CD4-positive, CD25-positive, alpha-beta regulatory T cell (primary cell): ENCODE measurements at regions not wholly inside any gene's neighbourhood (a gene's known extent, or its start where the extent isn't known, plus 50 kb on each side); places are given as distances from the start of the nearest gene placed in this dataset.

Experiments used
- ATAC-seq, 2 donors: fragments of 150-1000 bp; cut with Tn5 transposase; one replicate each; pipeline ENCODE4 v1.10.0; 2021; ENCODE audit warnings: low read depth in 2 of 2, moderate number of reproducible peaks in 2 of 2, moderate library complexity in 1 of 2
- DNase-seq, 3 donors: peaks; one replicate each; pipeline versions ENCODE4 v3.0.0 to v3.0.0-alpha.2; 2012 to 2022; ENCODE audit warnings: mixed read lengths in 1 of 3
- H3K27ac ChIP-seq: one replicate; pipeline ENCODE4 v1.7.0; 2013; ENCODE audit warnings: mild to moderate bottlenecking, low read length; ENCODE audit not compliant: insufficient read depth, poor library complexity, severe bottlenecking
- H3K27me3 ChIP-seq: one replicate; pipeline ENCODE4 v1.7.0; 2013; ENCODE audit warnings: low read length; ENCODE audit not compliant: control insufficient read depth, insufficient read depth
- H3K36me3 ChIP-seq: one replicate; pipeline ENCODE4 v1.7.0; 2013; ENCODE audit warnings: mild to moderate bottlenecking, low read length, moderate library complexity; ENCODE audit not compliant: control insufficient read depth, insufficient read depth
- H3K4me1 ChIP-seq: 2 replicates; pipeline ENCODE4 v1.7.0; 2013; ENCODE audit warnings: mild to moderate bottlenecking, low read length; ENCODE audit not compliant: insufficient read depth, control insufficient read depth, poor library complexity, severe bottlenecking
- H3K4me3 ChIP-seq: one replicate; pipeline ENCODE4 v1.7.0; 2013; ENCODE audit warnings: low read depth, mild to moderate bottlenecking, low read length, moderate library complexity
- H3K9me3 ChIP-seq, 2 experiments: 1 replicate in 1 of 2; 2 replicates in 1 of 2; pipeline ENCODE4 v1.7.0; 2013; ENCODE audit warnings: low read length in 2 of 2, mild to moderate bottlenecking in 1 of 2, moderate library complexity in 1 of 2; ENCODE audit not compliant: control insufficient read depth in 2 of 2
- H3K27ac Mint-ChIP-seq, 3 donors: one replicate each; pipeline ENCODE4 v1.8.0; 2020 to 2022; ENCODE audit warnings: mild to moderate bottlenecking in 3 of 3, mixed read lengths in 3 of 3, moderate library complexity in 2 of 3
- H3K27me3 Mint-ChIP-seq: one replicate; pipeline ENCODE4 v1.8.0; 2022; ENCODE audit warnings: mild to moderate bottlenecking, mixed read lengths
- H3K36me3 Mint-ChIP-seq: one replicate; pipeline ENCODE4 v1.8.0; 2020; ENCODE audit warnings: mixed read lengths
- H3K4me1 Mint-ChIP-seq, 4 donors: one replicate each; pipeline ENCODE4 v1.8.0; 2020 to 2022; ENCODE audit warnings: mixed read lengths in 4 of 4, mild to moderate bottlenecking in 1 of 4
- H3K4me3 Mint-ChIP-seq, 4 donors: one replicate each; pipeline ENCODE4 v1.8.0; 2020 to 2022; ENCODE audit warnings: mild to moderate bottlenecking in 4 of 4, mixed read lengths in 4 of 4, moderate library complexity in 3 of 4
- H3K9me3 Mint-ChIP-seq, 7 donors: one replicate each; pipeline ENCODE4 v1.8.0; 2020 to 2022; ENCODE audit warnings: mixed read lengths in 7 of 7, mild to moderate bottlenecking in 3 of 7, moderate library complexity in 2 of 7

DNA sequence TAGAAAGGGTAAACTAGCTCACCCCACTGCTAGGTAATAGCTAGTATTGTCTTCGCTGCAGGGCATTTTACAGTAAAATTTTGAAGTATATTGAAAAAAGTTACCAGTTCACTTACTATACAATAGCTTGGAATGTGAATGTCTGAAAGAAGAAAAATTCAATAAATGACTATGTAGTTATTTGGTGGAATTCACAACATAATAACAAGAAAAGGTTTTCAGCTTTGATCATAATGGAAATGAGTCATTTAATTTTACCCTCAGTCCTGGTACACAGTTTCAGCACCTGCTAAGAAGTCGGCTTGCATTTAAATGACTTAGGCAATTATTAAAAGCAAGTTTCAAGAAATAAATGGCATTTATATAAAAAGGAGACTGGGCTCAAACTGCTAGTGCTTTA, 90.4 kb downstream of the NUP35 start:
- Mint-ChIP-seq H3K9me3 (peaks cover 0 to 1% (median 0%) of the 10 kb centered on the region in 7 donors), H3K36me3 (peaks cover 10% of the 10 kb centered on the region), H3K4me1 (peaks cover 4 to 16% (median 8%) of the 10 kb centered on the region in 4 donors), H3K4me3 (no peak overlapping the region), H3K27me3 (no peaks in the 10 kb centered on the region), H3K27ac (no peak overlapping the region)
- Histone ChIP-seq H3K27me3 (no peaks in the 10 kb centered on the region), H3K9me3 (no peaks in the 10 kb centered on the region), H3K4me3 (no peak overlapping the region), H3K4me1 (no peaks in the 10 kb centered on the region), H3K27ac (no peak overlapping the region), H3K36me3 (no peaks in the 10 kb centered on the region)
- DNase-seq (peak in 1 of 3 donors; percentile 9), ATAC-seq (no peak)

- no peaks in the 10 kb centered on the region for H3K4me1 ChIP-seq
- no peak overlapping the region for H3K4me3 Mint-ChIP-seq
- H3K27ac ChIP-seq: no peak overlapping the region
- no peak overlapping the region for H3K4me3 ChIP-seq
- H3K9me3 Mint-ChIP-seq: peaks cover 0 to 1% (median 0%) of the 10 kb centered on the region in 7 donors
- H3K9me3 ChIP-seq: no peaks in the 10 kb centered on the region
- H3K36me3 Mint-ChIP-seq: peaks cover 5% of the 10 kb centered on the region
- no peaks in the 10 kb centered on the region for H3K27me3 ChIP-seq
- H3K4me1 Mint-ChIP-seq: peaks cover 4 to 16% (median 8%) of the 10 kb centered on the region in 4 donors
- no peak for DNase-seq
- H3K27me3 Mint-ChIP-seq: no peaks in the 10 kb centered on the region
- no peaks in the 10 kb centered on the region for H3K36me3 ChIP-seq
- H3K27ac Mint-ChIP-seq: no peak overlapping the region
- no peak for ATAC-seq
These were observed 91.7 kb downstream of the NUP35 start for GRCh38 chr2:183215917-183216316.

- Histone ChIP-seq H3K9me3 (no peaks in the 10 kb centered on the region), H3K27ac (no peak overlapping the region), H3K27me3 (no peaks in the 10 kb centered on the region), H3K4me3 (no peak overlapping the region), H3K36me3 (no peaks in the 10 kb centered on the region), H3K4me1 (no peaks in the 10 kb centered on the region)
- DNase-seq (no peak), ATAC-seq (no peak)
- H3K36me3 Mint-ChIP-seq: peaks cover 5% of the 10 kb centered on the region
- H3K4me3 Mint-ChIP-seq: no peak overlapping the region
- no peak overlapping the region for H3K27ac Mint-ChIP-seq
- no peaks in the 10 kb centered on the region for H3K27me3 Mint-ChIP-seq
- no peaks in the 10 kb centered on the region for H3K9me3 Mint-ChIP-seq
- no peaks in the 10 kb centered on the region for H3K4me1 Mint-ChIP-seq
These were observed 95.6 kb downstream of the NUP35 start for GRCh38 chr2:183219888-183220287.

DNA sequence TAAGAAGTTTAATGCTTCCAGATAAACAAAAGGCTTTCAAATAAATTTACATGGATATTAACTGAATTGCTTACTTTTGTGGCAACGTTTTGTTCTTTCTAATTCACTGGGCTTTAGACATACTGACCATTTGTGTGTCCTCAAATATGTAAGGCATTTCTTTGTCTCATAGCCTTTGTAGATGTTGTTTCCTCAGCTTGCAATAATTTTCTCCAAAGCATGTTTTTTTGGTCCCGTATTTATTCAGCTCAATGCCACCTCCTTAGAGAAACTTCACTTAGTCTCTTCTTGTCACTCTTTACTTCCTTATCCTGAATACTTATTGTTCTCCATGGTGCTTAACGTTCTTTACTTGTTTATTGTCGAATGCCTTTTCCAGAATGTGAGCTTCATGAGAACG, 98.5 kb downstream of the NUP35 start:
- H3K36me3 Mint-ChIP-seq: peaks cover 5% of the 10 kb centered on the region
- no peaks in the 10 kb centered on the region for H3K4me1 ChIP-seq
- no peak overlapping the region for H3K27ac Mint-ChIP-seq
- H3K36me3 ChIP-seq: no peaks in the 10 kb centered on the region
- peaks cover 0 to 4% (median 0%) of the 10 kb centered on the region in 7 donors for H3K9me3 Mint-ChIP-seq
- H3K27me3 Mint-ChIP-seq: no peaks in the 10 kb centered on the region
- DNase-seq (no peak), ATAC-seq (no peak)
- H3K4me3 ChIP-seq: no peak overlapping the region
- no peak overlapping the region for H3K4me3 Mint-ChIP-seq
- H3K4me1 Mint-ChIP-seq: no peaks in the 10 kb centered on the region
- no peaks in the 10 kb centered on the region for H3K9me3 ChIP-seq
- no peaks in the 10 kb centered on the region for H3K27me3 ChIP-seq
- H3K27ac ChIP-seq: no peak overlapping the region

GRCh38 chr2:183224948-183225347, 100.7 kb downstream of the NUP35 start:
- H3K4me1 ChIP-seq: no peaks in the 10 kb centered on the region
- Mint-ChIP-seq H3K27ac (no peak overlapping the region), H3K4me3 (no peak overlapping the region), H3K36me3 (peaks cover 5% of the 10 kb centered on the region), H3K27me3 (no peaks in the 10 kb centered on the region), H3K9me3 (peaks cover 0 to 4% (median 0%) of the 10 kb centered on the region in 7 donors), H3K4me1 (no peaks in the 10 kb centered on the region)
- H3K27me3 ChIP-seq: no peaks in the 10 kb centered on the region
- no peak for DNase-seq
- H3K4me3 ChIP-seq: no peak overlapping the region
- no peaks in the 10 kb centered on the region for H3K36me3 ChIP-seq
- no peak for ATAC-seq
- no peaks in the 10 kb centered on the region for H3K9me3 ChIP-seq
- H3K27ac ChIP-seq: no peak overlapping the region

DNA sequence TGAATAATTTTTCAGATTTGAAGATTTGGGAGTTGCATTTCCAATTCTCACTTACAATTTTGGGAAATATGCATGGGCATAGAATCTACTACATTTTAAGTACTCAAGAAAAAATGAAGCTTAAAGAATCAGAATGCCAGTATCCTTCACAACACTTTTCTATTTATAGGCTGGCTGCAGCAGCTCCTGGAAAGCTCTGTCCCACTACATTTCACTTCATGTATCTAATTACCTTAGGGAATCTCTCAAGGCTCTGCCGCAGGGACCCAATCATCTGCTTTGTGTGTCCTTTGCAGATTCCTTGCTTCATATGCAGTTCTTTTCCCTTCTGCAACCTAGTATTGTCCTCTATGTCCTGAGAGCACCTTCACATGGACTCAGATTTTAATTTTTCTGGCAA, 102.9 kb downstream of the NUP35 start:
- Mint-ChIP-seq H3K27me3 (no peaks in the 10 kb centered on the region), H3K27ac (no peak overlapping the region), H3K4me1 (no peaks in the 10 kb centered on the region), H3K9me3 (peaks cover 0 to 4% (median 0%) of the 10 kb centered on the region in 7 donors), H3K36me3 (peaks cover 5% of the 10 kb centered on the region), H3K4me3 (no peak overlapping the region)
- DNase-seq: no peak
- H3K4me3 ChIP-seq: no peak overlapping the region
- no peaks in the 10 kb centered on the region for H3K4me1 ChIP-seq
- ATAC-seq: no peak
- no peaks in the 10 kb centered on the region for H3K9me3 ChIP-seq
- no peaks in the 10 kb centered on the region for H3K36me3 ChIP-seq
- H3K27me3 ChIP-seq: no peaks in the 10 kb centered on the region
- H3K27ac ChIP-seq: no peak overlapping the region

DNA sequence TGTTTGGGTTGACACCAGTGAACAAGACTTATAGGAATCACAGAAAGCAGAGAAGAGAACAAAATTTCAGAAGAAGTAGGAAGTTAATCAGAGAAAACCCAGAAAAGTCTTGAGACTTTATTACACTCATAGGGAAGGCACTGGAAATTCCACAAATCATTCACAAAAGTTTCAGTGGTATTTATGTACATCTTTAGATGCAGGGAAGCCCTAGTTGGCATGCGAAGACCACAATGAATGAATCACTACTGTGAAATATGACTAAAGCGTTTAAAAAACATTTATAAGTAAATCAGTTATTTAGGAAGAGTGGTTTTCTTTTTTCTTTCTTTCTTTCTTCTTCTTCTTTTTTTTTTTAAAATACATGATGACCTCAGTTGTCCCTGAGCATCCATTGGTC, 105.1 kb downstream of the NUP35 start:
- Mint-ChIP-seq H3K36me3 (peaks cover 5% of the 10 kb centered on the region), H3K9me3 (peaks cover 0 to 4% (median 0%) of the 10 kb centered on the region in 7 donors), H3K27ac (no peak overlapping the region), H3K27me3 (no peaks in the 10 kb centered on the region), H3K4me3 (no peak overlapping the region), H3K4me1 (no peaks in the 10 kb centered on the region)
- Histone ChIP-seq H3K36me3 (no peaks in the 10 kb centered on the region), H3K4me1 (no peaks in the 10 kb centered on the region), H3K9me3 (no peaks in the 10 kb centered on the region), H3K27ac (no peak overlapping the region), H3K4me3 (no peak overlapping the region), H3K27me3 (no peaks in the 10 kb centered on the region)
- DNase-seq (no peak), ATAC-seq (no peak)

GRCh38 chr2:183232161-183232865, 108.1 kb downstream of the NUP35 start:
- H3K4me3 ChIP-seq: no peak overlapping the region
- no peaks in the 10 kb centered on the region for H3K9me3 ChIP-seq
- Mint-ChIP-seq H3K27ac (no peak overlapping the region), H3K27me3 (peaks cover 5% of the 10 kb centered on the region), H3K4me3 (no peak overlapping the region), H3K4me1 (no peaks in the 10 kb centered on the region), H3K36me3 (no peaks in the 10 kb centered on the region), H3K9me3 (no peaks in the 10 kb centered on the region)
- no peaks in the 10 kb centered on the region for H3K4me1 ChIP-seq
- ATAC-seq (no peak), DNase-seq (no peak)
- no peaks in the 10 kb centered on the region for H3K36me3 ChIP-seq
- no peaks in the 10 kb centered on the region for H3K27me3 ChIP-seq
- H3K27ac ChIP-seq: no peak overlapping the region
